ENCODE measurements at regions not wholly inside any gene's neighbourhood (a gene's known extent, or its start where the extent isn't known, plus 50 kb on each side); places are given as distances from the start of the nearest gene placed in this dataset.

- TF ChIP-seq CTCF (IDR thresholded peaks at IDR 0.05) (no peak), POLR2A (IDR thresholded peaks at IDR 0.05) (no peak), POLR2AphosphoS5 (IDR thresholded peaks at IDR 0.05) (no peak)
These were observed 2216.6 kb upstream of the RAG2 start for GRCh38 chr11:38814670-38815069.
